IMR-90 (cell line): ENCODE measurements at regions not wholly inside any gene's neighbourhood (a gene's known extent, or its start where the extent isn't known, plus 50 kb on each side); places are given as distances from the start of the nearest gene placed in this dataset.

Source experiments
- ATAC-seq: fragments of 200-7000 bp; cut with Tn5 transposase; 2 replicates; pipeline ENCODE4 v1.9.1; 2020; ENCODE audit warnings: low read depth, mild to moderate bottlenecking, moderate library complexity
- BruUV-seq: library from RNA; stranded (reverse); fragments of 400-500 nt; replicated peaks from 2 replicates; lab custom pipeline; 2021; lab: Mats Ljungman, UMichigan
- CTCF ChIA-PET: fragments of 300-600 bp; formaldehyde crosslinking; extraction: SDS; loops from one replicate; lab custom pipeline; 2021; ENCODE audit warnings: antibody characterized with exemption; lab: Yijun Ruan, JAX
- POLR2A ChIA-PET: fragments of 300-600 bp; sonication (Branson Sonifier 250); formaldehyde crosslinking; loops from one replicate; lab custom pipeline; 2022; ENCODE audit warnings: antibody characterized with exemption; ENCODE audit not compliant: unreplicated experiment; lab: Charles Lee
- DNase-seq: peaks from one replicate; pipeline ENCODE4 v3.0.0; 2013
- H2AFZ ChIP-seq: replicated peaks from 2 replicates; pipeline ENCODE3; 2013; ENCODE audit warnings: low read length, mild to moderate bottlenecking; ENCODE audit not compliant: poor library complexity
- H2AK5ac ChIP-seq: 2 replicates; pipeline ENCODE4 v1.6.1; 2013; ENCODE audit warnings: low read depth, low read length, inconsistent platforms
- H2AK9ac ChIP-seq: replicated peaks from 2 replicates; pipeline ENCODE3; 2013; ENCODE audit warnings: mild to moderate bottlenecking, low read depth, low read length, moderate library complexity; ENCODE audit not compliant: poor library complexity
- H2BK120ac ChIP-seq: 2 replicates; pipeline ENCODE4 v1.6.1; 2013; ENCODE audit warnings: low read depth, low read length, inconsistent platforms
- H2BK15ac ChIP-seq: 3 replicates; pipeline ENCODE4 v1.6.1; 2013; ENCODE audit warnings: low read depth, low read length, inconsistent platforms
- H2BK20ac ChIP-seq: 2 replicates; pipeline ENCODE4 v1.6.1; 2013; ENCODE audit warnings: low read depth, mild to moderate bottlenecking, inconsistent platforms, low read length, moderate library complexity
- H2BK5ac ChIP-seq: 2 replicates; pipeline ENCODE4 v1.6.1; 2013; ENCODE audit warnings: mild to moderate bottlenecking, low read depth, low read length, inconsistent platforms; ENCODE audit not compliant: poor library complexity, severe bottlenecking
- H3K14ac ChIP-seq: replicated peaks from 2 replicates; pipeline ENCODE4 v1.6.1; 2013; ENCODE audit warnings: low read depth, low read length, inconsistent platforms
- H3K18ac ChIP-seq: 2 replicates; pipeline ENCODE4 v1.6.1; 2013; ENCODE audit warnings: low read depth, low read length, control low read depth
- H3K23ac ChIP-seq: 2 replicates; pipeline ENCODE4 v1.6.1; 2013; ENCODE audit warnings: low read depth, low read length, inconsistent platforms
- H3K27ac ChIP-seq: 2 replicates; pipeline ENCODE4 v1.5.1; 2013; ENCODE audit warnings: mild to moderate bottlenecking, control low read depth, low read length; ENCODE audit not compliant: insufficient read depth
- H3K27me3 ChIP-seq: 2 replicates; pipeline ENCODE4 v1.6.1; 2013; ENCODE audit warnings: low read length; ENCODE audit not compliant: control insufficient read depth, insufficient read depth
- H3K36me3 ChIP-seq: 2 replicates; pipeline ENCODE4 v1.6.1; 2013; ENCODE audit warnings: low read length, mixed read lengths; ENCODE audit not compliant: control insufficient read depth, insufficient read depth
- H3K4ac ChIP-seq: 2 replicates; pipeline ENCODE4 v1.6.1; 2013; ENCODE audit warnings: low read depth, low read length, inconsistent platforms
- H3K4me1 ChIP-seq: 2 replicates; pipeline ENCODE4 v1.6.1; 2013; ENCODE audit warnings: low read length, mixed read lengths; ENCODE audit not compliant: control insufficient read depth, insufficient read depth
- H3K4me2 ChIP-seq: 2 replicates; pipeline ENCODE4 v1.6.1; 2013; ENCODE audit warnings: low read depth, mild to moderate bottlenecking, control low read depth, low read length, moderate library complexity
- H3K4me3 ChIP-seq: 2 replicates; pipeline ENCODE4 v1.5.1; 2013; ENCODE audit warnings: low read depth, mild to moderate bottlenecking, control low read depth, low read length, moderate library complexity; ENCODE audit not compliant: insufficient read depth
- H3K56ac ChIP-seq: 2 replicates; pipeline ENCODE4 v1.6.1; 2013; ENCODE audit warnings: low read length, inconsistent platforms; ENCODE audit not compliant: insufficient read depth; ENCODE audit errors: extremely low read depth
- H3K79me1 ChIP-seq, 2 experiments: 2 replicates each; pipeline ENCODE4 v1.6.1; 2013; ENCODE audit warnings: low read length in 2 of 2, inconsistent platforms in 1 of 2, low read depth in 1 of 2
- H3K9ac ChIP-seq: 2 replicates; pipeline ENCODE4 v1.6.1; 2013; ENCODE audit warnings: low read depth, low read length, control low read depth
- H3K9me1 ChIP-seq: 2 replicates; pipeline ENCODE4 v1.6.1; 2013; ENCODE audit warnings: low read length, inconsistent platforms; ENCODE audit not compliant: insufficient read depth
- H3K9me3 ChIP-seq: 2 replicates; pipeline ENCODE4 v1.6.1; 2013; ENCODE audit warnings: low read length; ENCODE audit not compliant: control insufficient read depth, insufficient read depth
- H4K20me1 ChIP-seq: 2 replicates; pipeline ENCODE4 v1.6.1; 2013; ENCODE audit warnings: low read length, inconsistent platforms; ENCODE audit not compliant: insufficient read depth
- H4K5ac ChIP-seq: 2 replicates; pipeline ENCODE4 v1.6.1; 2013; ENCODE audit warnings: mild to moderate bottlenecking, low read depth, low read length, control low read depth
- H4K8ac ChIP-seq, 2 experiments: 2 replicates each; pipeline ENCODE4 v1.6.1; 2013; ENCODE audit warnings: low read depth in 2 of 2, low read length in 2 of 2, control low read depth in 1 of 2, inconsistent platforms in 1 of 2
- H4K91ac ChIP-seq: 2 replicates; pipeline ENCODE4 v1.6.1; 2013; ENCODE audit warnings: low read depth, low read length, inconsistent platforms; ENCODE audit not compliant: insufficient read depth
- CEBPB ChIP-seq: IDR thresholded peaks from 2 replicates; pipeline ENCODE4 v1.6.1; 2012; ENCODE audit warnings: low read depth, low read length, improper control_type of control experiment
- FOS ChIP-seq: fragments of 150-350 bp; IDR thresholded peaks from 2 replicates; pipeline ENCODE4 v1.6.1; 2016; ENCODE audit warnings: low read depth, low read length
- MAFK ChIP-seq: IDR thresholded peaks from 2 replicates; pipeline ENCODE4 v1.6.1; 2012; ENCODE audit warnings: low read depth, low read length, improper control_type of control experiment
- MAZ ChIP-seq: IDR thresholded peaks from 2 replicates; pipeline ENCODE4 v1.6.1; 2012; ENCODE audit warnings: low read depth, mild to moderate bottlenecking, low read length, improper control_type of control experiment, moderate library complexity, borderline replicate concordance
- MXI1 ChIP-seq: IDR thresholded peaks from 2 replicates; pipeline ENCODE4 v1.6.1; 2012; ENCODE audit warnings: low read depth, mild to moderate bottlenecking, low read length, moderate library complexity, borderline replicate concordance
- POLR2A ChIP-seq: IDR thresholded peaks from 2 replicates; pipeline ENCODE4 v1.6.1; 2012; ENCODE audit warnings: mild to moderate bottlenecking, low read depth, low read length
- RAD21 ChIP-seq: IDR thresholded peaks from 2 replicates; pipeline ENCODE4 v1.6.1; 2012; ENCODE audit warnings: low read length, improper control_type of control experiment
- SMC3 ChIP-seq: fragments of 150-350 bp; IDR thresholded peaks from 2 replicates; pipeline ENCODE4 v1.6.1; 2016; ENCODE audit warnings: low read depth, mild to moderate bottlenecking, antibody characterized with exemption, low read length, moderate library complexity
- WGBS, 2 experiments: methylation state at CpG; one replicate each; pipeline versions ENCODE4 v1.1.5 to v1.1.7; 2013; ENCODE audit warnings: missing lambda C conversion rate in 2 of 2; ENCODE audit not compliant: insufficient read length in 1 of 2; ENCODE audit errors: extremely low coverage in 2 of 2; 5-methylcytosine and 5-hydroxymethylcytosine counted together
- dilution Hi-C: fragments of 300-500 bp; cut with HindIII; formaldehyde crosslinking; loops from one replicate; pipeline ENCODE4 v1.14.3; 2018; ENCODE audit warnings: low sequenced_read_pairs; ENCODE audit not compliant: unreplicated experiment
- in situ Hi-C: fragments of 300-500 bp; cut with MboI; formaldehyde crosslinking; loops from 3 replicates; pipeline ENCODE4 v1.14.3; 2019; ENCODE audit warnings: low sequenced_read_pairs, inconsistent platforms, mixed read lengths
- intact Hi-C: fragments of 100-400 bp; cut with micrococcal nuclease; formaldehyde crosslinking; loops from 2 replicates; pipeline ENCODE4 v1.10.0; 2022

GRCh38 chr3:110420158-110420641 is 651.4 kb upstream of the NECTIN3 start:
- DNase-seq, result peak; percentile 90
- Histone ChIP-seq H2BK5ac (peak overlapping the region; percentile 100), H2BK20ac (peak overlapping the region; percentile 99), H3K23ac (peak overlapping the region; percentile 85; the same call in 1 of the 2 replicates), H2AK9ac (no peak overlapping the region), H4K8ac (peak overlapping the region; percentile 97), H2BK15ac (no peak overlapping the region), H3K27me3 (no peaks in the 10 kb centered on the region), H2BK120ac (peak overlapping the region; percentile 99), H3K18ac (peak overlapping the region; percentile 98; the same call in 1 of the 2 replicates), H3K4me3 (peak overlapping the region; percentile 44; the same call in 1 of the 2 replicates), H3K56ac (peak overlapping the region; percentile 88), H2AFZ (no peak overlapping the region), H4K20me1 (no peaks in the 10 kb centered on the region), H3K4ac (peak overlapping the region; percentile 79; the same call in 1 of the 2 replicates), H3K27ac (peak overlapping the region; percentile 77), H3K4me2 (peak overlapping the region; percentile 99), H4K5ac (peak overlapping the region; percentile 94; the same call in 1 of the 2 replicates), H3K9me1 (no peaks in the 10 kb centered on the region), H3K9ac (no peak overlapping the region), H2AK5ac (no peak overlapping the region), H3K9me3 (no peaks in the 10 kb centered on the region), H4K91ac (peak overlapping the region; percentile 60; the same call in 1 of the 2 replicates), H3K36me3 (no peaks in the 10 kb centered on the region), H3K4me1 (peaks cover 5% of the 10 kb centered on the region), H3K79me1 (no peaks in the 10 kb centered on the region; a peak in 1 of 4 replicates), H3K14ac (peak overlapping the region; percentile 81; the same call in 1 of the 2 replicates)
- ATAC-seq, result peak; percentile 91
- intact Hi-C loops, result loop anchor here (2.0 to 10.0 kb wide), 3 partner anchors 78 to 355 kb away; no protein-coding TSS in a partner anchor
- dilution Hi-C loops, result no loop called here
- in situ Hi-C loops, result no loop called here
- ChIA-PET CTCF (interaction anchor here (0.7 kb wide), 2 partner anchors 14 to 344 kb away, joined by 3 read pairs; no protein-coding TSS in a partner anchor), POLR2A (interaction anchor here (0.9 kb wide), 2 partner anchors 107 to 651 kb away, joined by 3 read pairs; no protein-coding TSS in a partner anchor)
- TF ChIP-seq POLR2A (no peak), MAZ (peak; percentile 56), CEBPB (peak; percentile 95), RAD21 (no peak; the same call in 1 of the 2 replicates), MAFK (peak; percentile 58), FOS (peak; percentile 98), SMC3 (no peak), MXI1 (no peak)
- no CpG with 5 or more reads among the region's 3 CpGs for WGBS, 2 experiments
- no TSS peak for BruUV-seq
